ENCODE measurements at regions not wholly inside any gene's neighbourhood (a gene's known extent, or its start where the extent isn't known, plus 50 kb on each side); places are given as distances from the start of the nearest gene placed in this dataset.

DNA sequence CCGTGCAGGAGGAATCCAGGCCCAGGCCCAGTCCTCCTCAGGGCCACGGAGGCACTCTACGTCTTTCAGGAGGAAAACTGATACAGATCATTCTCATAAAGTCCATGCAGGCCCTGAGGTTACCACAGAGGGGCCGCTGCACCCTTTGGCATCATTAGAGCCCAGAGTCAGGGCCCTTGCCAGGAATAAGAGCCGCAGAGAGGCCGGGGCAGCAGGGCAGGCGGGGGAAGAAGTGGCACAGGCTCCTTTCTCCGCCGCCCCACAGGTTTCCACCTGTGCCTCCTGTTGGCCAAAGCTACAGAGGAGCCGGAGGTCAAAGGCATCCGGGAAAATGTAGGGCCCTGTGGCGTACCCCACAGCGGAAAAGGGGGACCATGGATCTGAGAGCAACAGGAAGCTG is 366.6 kb upstream of the SHH start:
- no peak overlapping the region for H3K27ac ChIP-seq
- TF ChIP-seq ZFX (IDR thresholded peaks at IDR 0.05) (no peak), CTCF (conservative IDR thresholded peaks at IDR 0.05) (no peak)

GRCh38 chr7:156178214-156178613 is 366.0 kb upstream of the SHH start:
- TF ChIP-seq ZFX (IDR thresholded peaks at IDR 0.05) (no peak), CTCF (conservative IDR thresholded peaks at IDR 0.05) (no peak)
- no peak overlapping the region for H3K27ac ChIP-seq

DNA sequence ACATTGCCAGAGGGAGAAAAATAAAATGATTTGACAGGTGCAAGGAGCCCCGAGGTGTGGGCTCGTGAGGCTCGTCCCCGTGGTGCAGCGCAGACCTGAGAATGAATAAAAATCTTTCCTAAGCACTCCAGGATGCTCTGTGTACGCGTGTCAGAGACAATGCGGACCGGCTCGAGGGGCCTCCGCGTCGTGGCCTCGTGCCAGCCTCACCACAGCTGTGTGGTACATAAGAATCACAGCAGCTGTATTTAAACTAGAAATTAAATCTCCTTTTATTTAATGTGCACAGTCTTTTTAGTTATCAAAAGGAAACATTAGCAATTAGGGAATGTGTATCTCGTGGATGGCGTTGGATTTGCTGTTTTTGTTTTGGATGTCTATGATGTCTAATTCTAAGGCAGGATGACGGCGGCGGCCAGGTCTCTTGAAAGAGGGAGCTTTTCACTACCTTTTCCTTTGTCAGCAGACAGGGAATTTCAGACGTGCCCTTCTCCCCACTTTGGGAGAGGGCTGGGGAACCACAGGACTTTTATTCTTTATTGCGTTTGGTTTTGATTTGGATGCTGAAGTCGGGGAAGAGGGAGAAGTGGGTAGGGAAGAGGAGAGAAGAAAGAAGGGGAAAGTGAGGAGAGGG is 365.3 kb upstream of the SHH start:
- TF ChIP-seq CTCF (conservative IDR thresholded peaks at IDR 0.05) (no peak), ZFX (IDR thresholded peaks at IDR 0.05) (no peak)
- no peak overlapping the region for H3K27ac ChIP-seq

- H3K27ac ChIP-seq, result no peak overlapping the region
- no peak for TF ChIP-seq CTCF (conservative IDR thresholded peaks at IDR 0.05)
- TF ChIP-seq ZFX (IDR thresholded peaks at IDR 0.05), result no peak
These were observed 363.8 kb upstream of the SHH start for GRCh38 chr7:156176039-156176438.

GRCh38 chr7:156175003-156175402 is 362.7 kb upstream of the SHH start:
- no peak overlapping the region for H3K27ac ChIP-seq
- TF ChIP-seq CTCF (conservative IDR thresholded peaks at IDR 0.05) (no peak), ZFX (IDR thresholded peaks at IDR 0.05) (no peak)

- no peak for TF ChIP-seq CTCF (conservative IDR thresholded peaks at IDR 0.05)
- TF ChIP-seq ZFX (IDR thresholded peaks at IDR 0.05), result no peak
- H3K27ac ChIP-seq, result no peak overlapping the region
These were observed 362.2 kb upstream of the SHH start for GRCh38 chr7:156174428-156174827.

DNA sequence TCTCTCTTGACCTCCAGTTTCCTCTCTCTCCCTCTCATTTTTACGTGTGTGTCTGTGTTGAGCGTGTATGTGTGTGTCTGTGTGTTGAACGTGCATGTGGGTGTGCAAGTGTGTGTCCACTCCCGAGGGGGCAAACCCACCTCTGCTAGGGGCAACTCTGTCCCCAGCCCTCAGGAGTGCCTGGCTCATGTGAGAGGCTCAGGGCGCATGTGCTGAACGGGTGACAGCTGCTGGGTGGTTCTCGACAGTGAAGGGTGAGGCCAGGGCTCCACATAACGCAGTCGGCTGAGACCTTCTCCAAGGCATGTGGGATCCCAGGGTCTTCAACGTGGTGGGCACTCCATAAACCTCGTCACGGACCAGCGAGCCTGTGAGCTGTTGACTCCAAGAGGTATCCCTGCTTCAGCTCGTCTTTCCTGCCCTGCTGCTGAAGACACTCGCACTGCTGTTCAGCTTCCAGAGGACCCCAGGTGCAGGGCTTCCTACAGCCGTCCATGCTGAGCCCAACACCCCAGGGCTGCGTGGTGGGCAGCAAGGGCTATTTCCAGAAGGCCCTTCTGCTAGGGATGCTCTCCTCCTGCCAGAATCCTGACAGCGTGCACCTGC is 361.6 kb upstream of the SHH start:
- TF ChIP-seq CTCF (conservative IDR thresholded peaks at IDR 0.05) (no peak), ZFX (IDR thresholded peaks at IDR 0.05) (no peak)
- no peak overlapping the region for H3K27ac ChIP-seq

All from C4-2B (cell line).